SK-N-SH treated with all-trans-retinoic acid at 6 μM for 48 hours (cell line): ENCODE measurements at regions not wholly inside any gene's neighbourhood (a gene's known extent, or its start where the extent isn't known, plus 50 kb on each side); places are given as distances from the start of the nearest gene placed in this dataset.

ENCODE experiments used
- ATAC-seq: fragments of 200-7000 bp; cut with Tn5 transposase; 3 replicates; pipeline ENCODE4 v1.9.1; 2020; ENCODE audit warnings: mild to moderate bottlenecking, moderate library complexity
- ARNTL ChIP-seq: fragments of 450-650 bp; formaldehyde crosslinking; IDR thresholded peaks from 2 replicates; pipeline ENCODE4 v1.5.0; 2020; ENCODE audit warnings: low read depth, mild to moderate bottlenecking, moderate library complexity, borderline replicate concordance
- BACH2 ChIP-seq: fragments of 250-450 bp; sonication (Bioruptor Pico); IDR thresholded peaks from 2 replicates; pipeline ENCODE4 v1.9.0; 2021; ENCODE audit warnings: mild to moderate bottlenecking, borderline replicate concordance
- CREB5 ChIP-seq: fragments of 250-450 bp; sonication (Bioruptor Pico); IDR thresholded peaks from 2 replicates; pipeline ENCODE4 v1.5.1; 2020; ENCODE audit warnings: low read depth, mild to moderate bottlenecking, moderate library complexity
- CSDC2 ChIP-seq: fragments of 250-450 bp; sonication (Bioruptor Pico); IDR thresholded peaks from 2 replicates; pipeline ENCODE4 v1.5.0; 2020; ENCODE audit warnings: mild to moderate bottlenecking, moderate library complexity
- CSRNP3 ChIP-seq: fragments of 250-450 bp; sonication (Bioruptor Pico); IDR thresholded peaks from 2 replicates; pipeline ENCODE4 v1.5.1; 2021; ENCODE audit warnings: mild to moderate bottlenecking, moderate library complexity
- ESRRG ChIP-seq: fragments of 250-450 bp; sonication (Bioruptor Pico); IDR thresholded peaks from 2 replicates; pipeline ENCODE4 v1.6.1; 2021; ENCODE audit warnings: mild to moderate bottlenecking
- GLIS3 ChIP-seq: fragments of 250-450 bp; sonication (Bioruptor Pico); IDR thresholded peaks from 2 replicates; pipeline ENCODE4 v1.5.0; 2020; ENCODE audit warnings: mild to moderate bottlenecking, moderate library complexity
- ISL1 ChIP-seq: fragments of 250-450 bp; sonication (Bioruptor Pico); IDR thresholded peaks from 2 replicates; pipeline ENCODE4 v2.1.2; 2022; ENCODE audit warnings: mild to moderate bottlenecking, moderate library complexity
- OSR1 ChIP-seq: fragments of 250-450 bp; sonication (Bioruptor Pico); IDR thresholded peaks from 2 replicates; pipeline ENCODE4 v1.8.0; 2022; ENCODE audit warnings: moderate library complexity, mild to moderate bottlenecking, inconsistent platforms
- PPARA ChIP-seq: fragments of 250-450 bp; sonication (Bioruptor Pico); IDR thresholded peaks from 2 replicates; pipeline ENCODE4 v1.5.0; 2020; ENCODE audit warnings: mild to moderate bottlenecking, borderline replicate concordance
- SNAI2 ChIP-seq: fragments of 250-450 bp; sonication (Bioruptor Pico); IDR thresholded peaks from 2 replicates; pipeline ENCODE4 v1.5.0; 2020; ENCODE audit warnings: mild to moderate bottlenecking, moderate library complexity
- TCF4 ChIP-seq: fragments of 250-450 bp; sonication (Bioruptor Pico); IDR thresholded peaks from 2 replicates; pipeline ENCODE4 v1.8.0; 2021; ENCODE audit warnings: mild to moderate bottlenecking, moderate library complexity, borderline replicate concordance
- TOX ChIP-seq: fragments of 250-450 bp; sonication (Bioruptor Pico); IDR thresholded peaks from 2 replicates; pipeline ENCODE4 v1.8.0; 2021; ENCODE audit warnings: mild to moderate bottlenecking, moderate library complexity, borderline replicate concordance
- TSHZ2 ChIP-seq: fragments of 250-450 bp; sonication (Bioruptor Pico); IDR thresholded peaks from 2 replicates; pipeline ENCODE4 v1.5.0; 2020; ENCODE audit warnings: mild to moderate bottlenecking, moderate library complexity
- ZFP3 ChIP-seq: fragments of 250-450 bp; sonication (Bioruptor Pico); IDR thresholded peaks from 2 replicates; pipeline ENCODE4 v1.5.0; 2020; ENCODE audit warnings: mild to moderate bottlenecking, moderate library complexity
- ZNF565 ChIP-seq: fragments of 450-650 bp; formaldehyde crosslinking; conservative IDR thresholded peaks from 2 replicates; pipeline ENCODE4 v1.5.0; 2020; ENCODE audit warnings: low read depth, mild to moderate bottlenecking, moderate library complexity
- ZNF8 ChIP-seq: fragments of 450-650 bp; formaldehyde crosslinking; IDR thresholded peaks from 2 replicates; pipeline ENCODE4 v1.5.0; 2020; ENCODE audit warnings: mild to moderate bottlenecking, moderate library complexity
- TF ChIP-seq, protein P1 (sequence below): fragments of 250-450 bp; sonication (Bioruptor Pico); IDR thresholded peaks from 2 replicates; pipeline ENCODE4 v1.8.0; 2021; ENCODE audit warnings: low read depth, mild to moderate bottlenecking, moderate library complexity, borderline replicate concordance

- TF ChIP-seq ESRRG (CRISPR knock-in tag) (no peak), TCF4 (CRISPR knock-in tag) (no peak), ZNF8 (CRISPR knock-in tag) (no peak), ZFP3 (CRISPR knock-in tag) (no peak), ISL1 (CRISPR knock-in tag) (no peak), ARNTL (no peak), ZNF565 (no peak), PPARA (CRISPR knock-in tag) (no peak)
- TF ChIP-seq, protein P1, sequence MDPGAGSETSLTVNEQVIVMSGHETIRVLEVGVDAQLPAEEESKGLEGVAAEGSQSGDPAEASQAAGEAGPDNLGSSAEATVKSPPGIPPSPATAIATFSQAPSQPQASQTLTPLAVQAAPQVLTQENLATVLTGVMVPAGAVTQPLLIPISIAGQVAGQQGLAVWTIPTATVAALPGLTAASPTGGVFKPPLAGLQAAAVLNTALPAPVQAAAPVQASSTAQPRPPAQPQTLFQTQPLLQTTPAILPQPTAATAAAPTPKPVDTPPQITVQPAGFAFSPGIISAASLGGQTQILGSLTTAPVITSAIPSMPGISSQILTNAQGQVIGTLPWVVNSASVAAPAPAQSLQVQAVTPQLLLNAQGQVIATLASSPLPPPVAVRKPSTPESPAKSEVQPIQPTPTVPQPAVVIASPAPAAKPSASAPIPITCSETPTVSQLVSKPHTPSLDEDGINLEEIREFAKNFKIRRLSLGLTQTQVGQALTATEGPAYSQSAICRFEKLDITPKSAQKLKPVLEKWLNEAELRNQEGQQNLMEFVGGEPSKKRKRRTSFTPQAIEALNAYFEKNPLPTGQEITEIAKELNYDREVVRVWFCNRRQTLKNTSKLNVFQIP (CRISPR knock-in tag) = no peak
- no peak for ATAC-seq
These were observed 108.4 kb downstream of the RFLNA start for GRCh38 chr12:124403273-124403672.

DNA sequence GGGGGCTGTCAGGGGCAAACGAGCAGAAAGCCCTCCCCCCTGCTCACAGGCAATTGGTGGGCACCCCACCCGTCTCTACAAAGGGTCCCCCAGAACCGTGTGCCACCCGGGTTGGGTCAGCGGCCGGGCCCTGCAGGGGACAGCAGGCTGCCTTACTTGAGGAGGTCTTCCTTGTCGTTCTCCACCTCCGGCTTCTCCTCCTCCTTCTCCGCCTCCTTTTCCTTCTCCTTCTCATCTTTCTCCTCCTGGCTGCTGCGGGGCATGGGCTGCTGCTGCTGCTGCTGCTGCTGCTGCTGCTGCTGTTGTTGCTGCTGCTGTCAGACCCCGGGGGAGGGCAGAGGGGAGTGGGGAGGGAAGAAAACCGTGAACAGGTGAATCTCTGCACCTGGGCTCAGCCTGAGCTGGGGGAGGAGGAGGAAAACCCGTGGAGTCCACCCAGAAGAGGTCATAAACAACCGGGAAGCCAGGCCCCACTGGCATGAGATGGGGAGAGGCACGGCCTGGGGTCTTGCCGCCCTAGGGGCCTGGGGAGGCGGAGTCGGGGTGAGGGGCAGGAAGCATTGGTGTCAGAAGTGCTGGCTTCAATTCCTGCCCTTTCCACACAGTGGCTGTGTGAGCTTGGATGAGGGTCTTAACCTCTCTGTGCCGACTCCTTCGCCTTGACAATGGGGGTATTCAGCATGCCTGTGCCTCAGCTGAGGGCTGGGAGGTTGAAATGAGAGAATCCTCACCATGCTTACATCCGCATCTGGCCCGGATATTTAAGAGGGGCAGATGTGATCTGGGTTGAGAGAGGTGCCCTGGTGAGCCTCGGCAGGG, 107.6 kb downstream of the RFLNA start:
- ATAC-seq = no peak
- TF ChIP-seq SNAI2 (CRISPR knock-in tag) (no peak), CSDC2 (CRISPR knock-in tag) (no peak), PPARA (CRISPR knock-in tag) (no peak), GLIS3 (CRISPR knock-in tag) (no peak), ZNF8 (CRISPR knock-in tag) (no peak), TCF4 (CRISPR knock-in tag) (no peak), ESRRG (CRISPR knock-in tag) (no peak)
- TF ChIP-seq, protein P1 (CRISPR knock-in tag) = no peak

DNA sequence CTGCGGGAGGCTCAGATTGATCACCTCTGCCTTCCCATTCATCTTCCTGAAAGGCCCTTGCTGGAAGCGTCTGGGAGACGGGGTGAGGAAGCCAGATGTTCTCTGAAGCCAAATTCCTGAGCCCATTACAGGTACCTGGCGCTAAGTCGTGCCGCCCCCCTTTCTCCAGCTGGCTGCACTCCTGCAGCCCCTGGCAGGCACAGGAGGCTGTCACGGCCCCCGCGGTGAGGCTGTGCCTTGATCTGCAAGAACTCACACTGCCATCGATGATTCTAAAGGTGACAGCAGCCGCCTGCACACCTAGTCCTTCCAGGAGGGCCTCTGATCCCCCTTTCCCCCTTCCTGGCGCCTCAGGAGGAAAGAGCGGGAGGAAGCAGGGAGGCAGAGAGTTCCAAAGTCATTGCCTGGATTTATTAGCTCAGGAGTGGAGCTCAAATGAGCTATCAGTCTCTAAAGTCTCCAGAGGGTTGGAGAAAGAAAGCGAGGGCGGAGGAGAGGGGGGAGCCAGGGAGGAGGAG, 106.9 kb downstream of the RFLNA start:
- TF ChIP-seq CSRNP3 (CRISPR knock-in tag) = no peak
- TF ChIP-seq, protein P1 (CRISPR knock-in tag) = no peak
- TF ChIP-seq ISL1 (CRISPR knock-in tag) = no peak
- no peak for TF ChIP-seq ZFP3 (CRISPR knock-in tag)
- TF ChIP-seq TOX (CRISPR knock-in tag) = no peak
- no peak for TF ChIP-seq OSR1
- no peak for ATAC-seq

GRCh38 chr12:124400124-124400523, 105.2 kb downstream of the RFLNA start:
- no peak for TF ChIP-seq ZNF565
- no peak for TF ChIP-seq ESRRG (CRISPR knock-in tag)
- TF ChIP-seq ISL1 (CRISPR knock-in tag) = no peak
- no peak for TF ChIP-seq CSDC2 (CRISPR knock-in tag)
- no peak for TF ChIP-seq GLIS3 (CRISPR knock-in tag)
- TF ChIP-seq, all 23 proteins: peak for 0
- no peak for ATAC-seq

DNA sequence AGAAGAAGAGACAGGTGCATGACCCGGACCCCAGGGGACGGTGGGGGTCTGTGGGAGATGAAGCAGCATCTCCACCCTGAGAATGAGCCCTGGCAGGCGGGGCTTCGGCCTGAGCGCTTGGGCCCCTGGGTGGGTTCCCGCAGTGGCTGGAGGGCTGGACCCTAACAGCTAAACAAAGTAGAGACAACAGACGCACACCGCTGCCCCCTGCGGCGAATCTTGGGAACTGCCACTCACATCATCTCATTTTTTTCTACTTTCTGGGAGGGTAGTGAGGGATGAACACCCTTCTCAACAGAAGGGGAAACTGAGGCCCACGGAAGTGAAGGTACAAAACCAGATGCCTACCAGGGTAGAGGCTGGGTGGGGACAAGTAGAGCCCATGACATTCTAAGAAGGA, 104.7 kb downstream of the RFLNA start:
- TF ChIP-seq CREB5 (CRISPR knock-in tag) = no peak
- no peak for TF ChIP-seq ZNF8 (CRISPR knock-in tag)
- TF ChIP-seq TSHZ2 (CRISPR knock-in tag) = no peak
- TF ChIP-seq CSDC2 (CRISPR knock-in tag) = no peak
- TF ChIP-seq SNAI2 (CRISPR knock-in tag) = no peak
- no peak for TF ChIP-seq BACH2 (CRISPR knock-in tag)
- TF ChIP-seq ZFP3 (CRISPR knock-in tag) = no peak
- ATAC-seq = peak; percentile 11; the same call in 2 of the 3 replicates
